ENCODE measurements at regions not wholly inside any gene's neighbourhood (a gene's known extent, or its start where the extent isn't known, plus 50 kb on each side); places are given as distances from the start of the nearest gene placed in this dataset.
"Not testable (repeated sequence)": the region's sequence is repeated elsewhere in the genome, so short reads cannot be mapped to it uniquely, and the experiment has no call there.

GRCh38 chr12:131353826-131354225 lies 357.1 kb upstream of the SFSWAP start:
- DNase-seq (ENCODE audit: low read depth in 2 of 2, low spot score in 1 of 2) = no peak

GRCh38 chr12:131355361-131356245 lies 355.3 kb upstream of the SFSWAP start:
- DNase-seq (ENCODE audit: low read depth in 2 of 2, low spot score in 1 of 2) = no peak

- no peak for DNase-seq (ENCODE audit: low read depth in 2 of 2, low spot score in 1 of 2)
Observed at GRCh38 chr12:131356485-131357184, 354.3 kb upstream of the SFSWAP start.

GRCh38 chr12:131357185-131357747 lies 353.6 kb upstream of the SFSWAP start:
- no peak for DNase-seq (ENCODE audit: low read depth in 2 of 2, low spot score in 1 of 2)

GRCh38 chr12:131357920-131358319 lies 353.0 kb upstream of the SFSWAP start:
- DNase-seq (ENCODE audit: low read depth in 2 of 2, low spot score in 1 of 2) = no peak

- no peak for DNase-seq (ENCODE audit: low read depth in 2 of 2, low spot score in 1 of 2)
Observed at GRCh38 chr12:131362291-131363211, 348.3 kb upstream of the SFSWAP start.

- no peak for DNase-seq (ENCODE audit: low read depth in 2 of 2, low spot score in 1 of 2)
Observed at GRCh38 chr12:131363393-131363792, 347.5 kb upstream of the SFSWAP start.

- no peak for DNase-seq (ENCODE audit: low read depth in 2 of 2, low spot score in 1 of 2)
Observed at GRCh38 chr12:131363841-131364495, 346.9 kb upstream of the SFSWAP start.

GRCh38 chr12:131364903-131365820 lies 345.7 kb upstream of the SFSWAP start:
- no peak for DNase-seq (ENCODE audit: low read depth in 2 of 2, low spot score in 1 of 2)

GRCh38 chr12:131365821-131366260 lies 345.0 kb upstream of the SFSWAP start:
- DNase-seq (ENCODE audit: low read depth in 2 of 2, low spot score in 1 of 2) = no peak

- no peak for DNase-seq (ENCODE audit: low read depth in 2 of 2, low spot score in 1 of 2)
Observed at GRCh38 chr12:131366261-131366871, 344.5 kb upstream of the SFSWAP start.

- DNase-seq (ENCODE audit: low read depth in 2 of 2, low spot score in 1 of 2) = not testable (repeated sequence)
Observed at GRCh38 chr12:131367067-131367982, 343.6 kb upstream of the SFSWAP start.

- DNase-seq (ENCODE audit: low read depth in 2 of 2, low spot score in 1 of 2) = no peak
Observed at GRCh38 chr12:131367983-131368667, 342.8 kb upstream of the SFSWAP start.

- no peak for DNase-seq (ENCODE audit: low read depth in 2 of 2, low spot score in 1 of 2)
Observed at GRCh38 chr12:131368668-131369071, 342.2 kb upstream of the SFSWAP start.

GRCh38 chr12:131369094-131369845 lies 341.6 kb upstream of the SFSWAP start:
- DNase-seq (ENCODE audit: low read depth in 2 of 2, low spot score in 1 of 2) = no peak

GRCh38 chr12:131370321-131370720 lies 340.6 kb upstream of the SFSWAP start:
- no peak for DNase-seq (ENCODE audit: low read depth in 2 of 2, low spot score in 1 of 2)
